Fibroblast of the aortic adventitia (primary cell): ENCODE measurements at regions not wholly inside any gene's neighbourhood (a gene's known extent, or its start where the extent isn't known, plus 50 kb on each side); places are given as distances from the start of the nearest gene placed in this dataset.
A peak's percentile ranks its signal among the peaks of the same experiment; 100 is the strongest.

Source experiments
- DNase-seq: peaks from one replicate; pipeline ENCODE4 v3.0.0-alpha.2; 2010; ENCODE audit warnings: low read depth
- H3K4me3 ChIP-seq: 2 replicates; pipeline ENCODE4 v1.5.1; 2011; ENCODE audit warnings: low read depth, mild to moderate bottlenecking, control low read depth, low read length, moderate library complexity
- CTCF ChIP-seq: IDR thresholded peaks from 2 replicates; pipeline ENCODE4 v1.5.1; 2011; ENCODE audit warnings: mild to moderate bottlenecking, low read length, control low read depth, inconsistent platforms; ENCODE audit not compliant: insufficient read depth

- TF ChIP-seq CTCF = no peak
- DNase-seq = no peak
- no peak overlapping the region for H3K4me3 ChIP-seq
Observed at GRCh38 chr4:133759428-133759827, 442.2 kb downstream of the PABPC4L start.

DNA sequence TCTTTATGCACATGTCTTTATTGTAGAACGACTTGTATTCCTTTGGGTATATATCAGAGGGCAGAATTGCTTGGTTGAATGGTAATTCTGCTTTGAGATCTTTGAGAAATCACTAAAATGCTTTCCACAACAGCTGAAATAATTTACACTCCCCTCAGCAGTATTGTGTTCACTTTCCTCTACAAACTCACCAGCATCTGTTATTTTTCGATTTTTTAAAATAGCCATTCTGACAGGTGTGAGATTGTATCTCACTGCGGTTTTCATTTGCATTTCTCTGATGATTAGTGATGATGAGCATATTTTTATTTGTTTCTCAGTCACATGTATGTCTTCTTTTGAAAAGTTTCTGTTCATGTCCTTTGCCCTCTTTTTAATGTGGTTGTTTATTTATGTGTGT lies 459.8 kb downstream of the PABPC4L start:
- no peak for DNase-seq
- no peak overlapping the region for H3K4me3 ChIP-seq
- no peak for TF ChIP-seq CTCF

GRCh38 chr4:133720001-133720400 lies 481.6 kb downstream of the PABPC4L start:
- DNase-seq = no peak
- no peak for TF ChIP-seq CTCF
- H3K4me3 ChIP-seq = no peak overlapping the region

- no peak overlapping the region for H3K4me3 ChIP-seq
- no peak for TF ChIP-seq CTCF
- DNase-seq = no peak
Observed at GRCh38 chr4:133719098-133719497, 482.5 kb downstream of the PABPC4L start.

GRCh38 chr4:133714211-133714610 lies 487.4 kb downstream of the PABPC4L start:
- DNase-seq = no peak
- H3K4me3 ChIP-seq = no peak overlapping the region
- no peak for TF ChIP-seq CTCF

GRCh38 chr4:133713340-133713739 lies 488.2 kb downstream of the PABPC4L start:
- DNase-seq = no peak
- TF ChIP-seq CTCF = no peak
- no peak overlapping the region for H3K4me3 ChIP-seq

GRCh38 chr4:133711817-133712216 lies 489.8 kb downstream of the PABPC4L start:
- no peak overlapping the region for H3K4me3 ChIP-seq
- no peak for TF ChIP-seq CTCF
- DNase-seq = peak; percentile 57
